ENCODE measurements at regions not wholly inside any gene's neighbourhood (a gene's known extent, or its start where the extent isn't known, plus 50 kb on each side); places are given as distances from the start of the nearest gene placed in this dataset.

GRCh38 chr5:12072441-12072840 lies 168.2 kb upstream of the CTNND2 start:
- no peak for DNase-seq
- no peak for TF ChIP-seq EP300 (IDR thresholded peaks at IDR 0.05)
- no peak for TF ChIP-seq POLR2A (IDR thresholded peaks at IDR 0.05)
- no peak for TF ChIP-seq CTCF (IDR thresholded peaks at IDR 0.05)
- no peaks in the 10 kb centered on the region for H3K4me1 ChIP-seq (ENCODE audit: insufficient read depth)
- intact Hi-C loops (cut with DNase I): no loop called here
- H3K4me3 ChIP-seq: no peak overlapping the region
- WGBS, 3 donors: 47 to 52% (median 50%) methylated on average over 5 of the region's 5 CpGs
- no peaks in the 10 kb centered on the region for H3K36me3 ChIP-seq
- H3K9me3 ChIP-seq: no peaks in the 10 kb centered on the region
- H3K27ac ChIP-seq: no peak overlapping the region
- H3K27me3 ChIP-seq: no peaks in the 10 kb centered on the region

DNA sequence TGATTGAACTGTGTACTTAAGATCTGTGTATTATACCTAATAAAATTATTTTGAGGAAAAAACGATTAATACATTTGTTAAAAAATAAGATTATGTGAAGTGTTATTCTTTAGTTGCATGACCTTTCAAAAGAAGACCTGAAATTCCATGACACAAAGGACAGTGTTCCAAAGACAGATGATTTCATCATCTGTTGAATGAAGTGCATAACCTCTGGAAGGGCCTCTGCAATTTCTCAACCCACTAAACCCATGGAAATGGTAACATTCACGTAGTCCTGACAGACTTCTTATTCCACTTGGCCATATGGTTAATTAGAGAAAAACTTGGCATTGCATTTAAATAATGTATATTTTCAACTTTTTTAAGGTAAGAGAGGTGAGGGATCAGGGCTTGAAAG lies 167.2 kb upstream of the CTNND2 start:
- H3K27ac ChIP-seq: no peak overlapping the region
- TF ChIP-seq POLR2A (IDR thresholded peaks at IDR 0.05): no peak
- no peak for TF ChIP-seq EP300 (IDR thresholded peaks at IDR 0.05)
- no peak for TF ChIP-seq CTCF (IDR thresholded peaks at IDR 0.05)
- H3K9me3 ChIP-seq: no peaks in the 10 kb centered on the region
- no peaks in the 10 kb centered on the region for H3K36me3 ChIP-seq
- no peak overlapping the region for H3K4me3 ChIP-seq
- intact Hi-C loops (cut with DNase I): no loop called here
- WGBS, 3 donors: 62 to 69% (median 63%) methylated on average over 2 of the region's 2 CpGs
- no peaks in the 10 kb centered on the region for H3K4me1 ChIP-seq (ENCODE audit: insufficient read depth)
- no peaks in the 10 kb centered on the region for H3K27me3 ChIP-seq
- DNase-seq: no peak

DNA sequence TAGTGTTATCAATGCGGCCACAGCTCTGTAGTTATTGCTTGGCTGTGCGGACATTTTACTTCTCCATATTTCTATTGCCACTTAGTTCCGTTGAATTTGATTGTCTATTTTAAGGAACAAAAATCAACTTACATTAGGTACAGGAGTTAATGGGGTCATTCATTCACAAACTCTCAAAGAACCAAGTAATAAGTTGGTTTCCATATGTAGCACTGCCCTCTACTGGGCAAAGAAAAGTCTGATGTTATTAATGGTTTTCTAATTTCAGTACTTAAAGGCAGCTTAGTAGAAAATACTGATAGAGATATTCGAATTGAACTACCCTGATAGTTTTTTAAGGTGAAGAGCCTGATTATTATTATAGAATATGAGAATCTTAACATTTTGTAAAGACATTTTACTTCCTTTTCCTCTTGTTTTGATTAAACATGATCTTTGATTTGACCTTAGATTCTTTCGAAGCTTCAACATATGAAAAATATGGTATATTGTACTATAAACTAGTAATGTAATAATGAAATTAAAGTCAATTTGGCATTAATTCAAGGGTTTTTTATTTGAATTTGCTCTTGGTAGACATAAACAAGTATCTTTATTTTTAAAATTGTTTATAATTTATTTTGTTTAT lies 119.5 kb upstream of the CTNND2 start:
- Histone ChIP-seq H3K4me3 (no peak overlapping the region), H3K4me1 (ENCODE audit: insufficient read depth) (no peaks in the 10 kb centered on the region), H3K27ac (no peak overlapping the region), H3K27me3 (no peaks in the 10 kb centered on the region), H3K36me3 (no peaks in the 10 kb centered on the region), H3K9me3 (no peaks in the 10 kb centered on the region)
- no peak for DNase-seq
- intact Hi-C loops (cut with DNase I): no loop called here
- WGBS, 3 donors: 41 to 50% (median 45%) methylated on average over 5 of the region's 5 CpGs
- TF ChIP-seq EP300 (IDR thresholded peaks at IDR 0.05) (no peak), POLR2A (IDR thresholded peaks at IDR 0.05) (no peak), CTCF (IDR thresholded peaks at IDR 0.05) (no peak)

DNA sequence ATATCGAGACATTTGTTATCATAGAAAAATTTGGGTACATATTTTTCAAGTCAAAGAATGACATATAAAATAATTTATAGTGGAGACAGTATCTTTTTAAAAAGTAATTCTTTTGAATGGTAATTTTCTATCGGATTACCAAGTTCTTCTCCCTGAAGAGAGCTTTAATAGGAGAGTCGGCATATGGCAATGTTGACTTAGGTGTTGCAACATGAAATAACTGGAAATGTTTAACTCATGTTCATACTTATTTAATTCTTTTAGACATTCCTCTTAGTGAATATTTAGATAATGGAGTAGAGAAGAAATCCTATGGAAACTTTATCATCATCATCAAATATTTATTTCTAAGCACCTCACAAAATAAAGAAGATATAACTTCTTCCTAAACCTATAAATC lies 118.2 kb upstream of the CTNND2 start:
- Histone ChIP-seq H3K4me1 (ENCODE audit: insufficient read depth) (no peaks in the 10 kb centered on the region), H3K27ac (no peak overlapping the region), H3K36me3 (no peaks in the 10 kb centered on the region), H3K27me3 (no peaks in the 10 kb centered on the region), H3K9me3 (no peaks in the 10 kb centered on the region), H3K4me3 (no peak overlapping the region)
- DNase-seq: no peak
- WGBS, 3 donors: 86 to 87% (median 87%) methylated on average over 3 of the region's 3 CpGs
- intact Hi-C loops (cut with DNase I): no loop called here
- TF ChIP-seq POLR2A (IDR thresholded peaks at IDR 0.05) (no peak), EP300 (IDR thresholded peaks at IDR 0.05) (no peak), CTCF (IDR thresholded peaks at IDR 0.05) (no peak)
